K562 (cell line): ENCODE measurements at regions not wholly inside any gene's neighbourhood (a gene's known extent, or its start where the extent isn't known, plus 50 kb on each side); places are given as distances from the start of the nearest gene placed in this dataset.

Experiments
- POLR2AphosphoS5 ChIP-seq: IDR thresholded peaks from 2 replicates; pipeline ENCODE4 v1.6.1; 2011; ENCODE audit warnings: mild to moderate bottlenecking, low read depth, low read length, moderate library complexity; ENCODE audit not compliant: control insufficient read depth, insufficient read depth
- ZKSCAN1 ChIP-seq: fragments of 150-350 bp; IDR thresholded peaks from 2 replicates; pipeline ENCODE4 v1.6.1; 2016; ENCODE audit warnings: low read depth, low read length
- ZNF175 ChIP-seq: fragments of 200-800 bp; sonication (Bioruptor generic); IDR thresholded peaks from 2 replicates; pipeline ENCODE4 v1.6.1; 2016; ENCODE audit warnings: low read depth, mild to moderate bottlenecking, missing genetic modification characterization, missing compliant biosample characterization
- TF ChIP-seq, protein P1 (sequence below): fragments of 450-650 bp; IDR thresholded peaks from 2 replicates; pipeline ENCODE4 v1.7.1; 2018; ENCODE audit warnings: mild to moderate bottlenecking, low read depth; ENCODE audit not compliant: partially characterized antibody
- TF ChIP-seq, protein P2 (sequence below), 3 experiments: IDR thresholded peaks in 2 of 3; conservative IDR thresholded peaks in 1 of 3; 2 replicates each; pipeline ENCODE4 v1.5.1; 2011 to 2012; ENCODE audit warnings: low read length in 3 of 3, mild to moderate bottlenecking in 3 of 3, control low read depth in 2 of 3, improper control_type of control experiment in 1 of 3, inconsistent platforms in 1 of 3, low read depth in 1 of 3, mixed read lengths in 1 of 3, moderate library complexity in 1 of 3; ENCODE audit not compliant: insufficient read depth in 2 of 3
- TF ChIP-seq, protein P3 (sequence below): sonication (generic); formaldehyde crosslinking; IDR thresholded peaks from 2 replicates; pipeline ENCODE4 v1.8.1; 2023; ENCODE audit warnings: mild to moderate bottlenecking, missing genetic modification reagents
- TF ChIP-seq, protein P4 (sequence below): fragments of 150-350 bp; IDR thresholded peaks from 2 replicates; pipeline ENCODE4 v1.6.1; 2014; ENCODE audit warnings: low read depth, mild to moderate bottlenecking, low read length, borderline replicate concordance

DNA sequence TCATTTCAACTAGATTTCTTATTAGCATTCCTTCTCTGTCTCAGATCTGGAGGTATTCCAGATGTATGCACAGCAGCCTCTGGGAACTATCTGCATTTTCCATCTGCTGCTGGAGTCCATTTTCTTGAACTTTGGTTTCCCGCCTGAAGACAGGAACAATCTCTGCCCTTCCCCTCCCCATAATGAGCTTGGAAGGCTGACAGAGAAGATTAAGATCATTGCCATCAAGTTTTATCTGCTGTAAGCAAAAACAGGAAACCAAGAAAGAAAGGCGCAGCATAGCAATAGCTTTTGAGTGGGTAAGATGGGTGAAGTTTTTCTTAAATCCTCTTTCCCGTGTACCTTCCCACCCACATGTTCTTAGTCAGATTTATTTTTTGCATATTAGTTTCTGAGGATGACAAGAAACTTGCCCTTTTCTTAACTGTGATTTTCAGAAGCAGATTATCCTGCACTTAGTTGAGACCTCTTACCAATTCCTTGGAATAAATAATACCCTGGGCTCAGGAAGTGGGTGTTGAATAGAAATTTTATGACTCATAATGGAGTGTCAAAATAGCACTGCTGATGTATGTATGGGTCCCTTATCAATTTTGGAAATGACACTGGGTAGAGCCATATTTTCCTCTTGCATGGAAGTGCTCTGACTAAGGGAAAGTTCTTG lies 78.3 kb downstream of the CT47B1 start:
- TF ChIP-seq ZKSCAN1 (no peak), ZNF175 (CRISPR knock-in tag) (no peak), POLR2AphosphoS5 (no peak)
- TF ChIP-seq, protein P1, sequence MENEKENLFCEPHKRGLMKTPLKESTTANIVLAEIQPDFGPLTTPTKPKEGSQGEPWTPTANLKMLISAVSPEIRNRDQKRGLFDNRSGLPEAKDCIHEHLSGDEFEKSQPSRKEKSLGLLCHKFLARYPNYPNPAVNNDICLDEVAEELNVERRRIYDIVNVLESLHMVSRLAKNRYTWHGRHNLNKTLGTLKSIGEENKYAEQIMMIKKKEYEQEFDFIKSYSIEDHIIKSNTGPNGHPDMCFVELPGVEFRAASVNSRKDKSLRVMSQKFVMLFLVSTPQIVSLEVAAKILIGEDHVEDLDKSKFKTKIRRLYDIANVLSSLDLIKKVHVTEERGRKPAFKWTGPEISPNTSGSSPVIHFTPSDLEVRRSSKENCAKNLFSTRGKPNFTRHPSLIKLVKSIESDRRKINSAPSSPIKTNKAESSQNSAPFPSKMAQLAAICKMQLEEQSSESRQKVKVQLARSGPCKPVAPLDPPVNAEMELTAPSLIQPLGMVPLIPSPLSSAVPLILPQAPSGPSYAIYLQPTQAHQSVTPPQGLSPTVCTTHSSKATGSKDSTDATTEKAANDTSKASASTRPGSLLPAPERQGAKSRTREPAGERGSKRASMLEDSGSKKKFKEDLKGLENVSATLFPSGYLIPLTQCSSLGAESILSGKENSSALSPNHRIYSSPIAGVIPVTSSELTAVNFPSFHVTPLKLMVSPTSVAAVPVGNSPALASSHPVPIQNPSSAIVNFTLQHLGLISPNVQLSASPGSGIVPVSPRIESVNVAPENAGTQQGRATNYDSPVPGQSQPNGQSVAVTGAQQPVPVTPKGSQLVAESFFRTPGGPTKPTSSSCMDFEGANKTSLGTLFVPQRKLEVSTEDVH, result no peak
- TF ChIP-seq, protein P2, sequence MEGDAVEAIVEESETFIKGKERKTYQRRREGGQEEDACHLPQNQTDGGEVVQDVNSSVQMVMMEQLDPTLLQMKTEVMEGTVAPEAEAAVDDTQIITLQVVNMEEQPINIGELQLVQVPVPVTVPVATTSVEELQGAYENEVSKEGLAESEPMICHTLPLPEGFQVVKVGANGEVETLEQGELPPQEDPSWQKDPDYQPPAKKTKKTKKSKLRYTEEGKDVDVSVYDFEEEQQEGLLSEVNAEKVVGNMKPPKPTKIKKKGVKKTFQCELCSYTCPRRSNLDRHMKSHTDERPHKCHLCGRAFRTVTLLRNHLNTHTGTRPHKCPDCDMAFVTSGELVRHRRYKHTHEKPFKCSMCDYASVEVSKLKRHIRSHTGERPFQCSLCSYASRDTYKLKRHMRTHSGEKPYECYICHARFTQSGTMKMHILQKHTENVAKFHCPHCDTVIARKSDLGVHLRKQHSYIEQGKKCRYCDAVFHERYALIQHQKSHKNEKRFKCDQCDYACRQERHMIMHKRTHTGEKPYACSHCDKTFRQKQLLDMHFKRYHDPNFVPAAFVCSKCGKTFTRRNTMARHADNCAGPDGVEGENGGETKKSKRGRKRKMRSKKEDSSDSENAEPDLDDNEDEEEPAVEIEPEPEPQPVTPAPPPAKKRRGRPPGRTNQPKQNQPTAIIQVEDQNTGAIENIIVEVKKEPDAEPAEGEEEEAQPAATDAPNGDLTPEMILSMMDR (IDR thresholded peaks at IDR 0.05 in 2 of 3, conservative IDR thresholded peaks at IDR 0.05 in 1 of 3; ENCODE audit: insufficient read depth in 2 of 3, low read depth in 1 of 3, low read length in 3 of 3), result no peak
- TF ChIP-seq, protein P3, sequence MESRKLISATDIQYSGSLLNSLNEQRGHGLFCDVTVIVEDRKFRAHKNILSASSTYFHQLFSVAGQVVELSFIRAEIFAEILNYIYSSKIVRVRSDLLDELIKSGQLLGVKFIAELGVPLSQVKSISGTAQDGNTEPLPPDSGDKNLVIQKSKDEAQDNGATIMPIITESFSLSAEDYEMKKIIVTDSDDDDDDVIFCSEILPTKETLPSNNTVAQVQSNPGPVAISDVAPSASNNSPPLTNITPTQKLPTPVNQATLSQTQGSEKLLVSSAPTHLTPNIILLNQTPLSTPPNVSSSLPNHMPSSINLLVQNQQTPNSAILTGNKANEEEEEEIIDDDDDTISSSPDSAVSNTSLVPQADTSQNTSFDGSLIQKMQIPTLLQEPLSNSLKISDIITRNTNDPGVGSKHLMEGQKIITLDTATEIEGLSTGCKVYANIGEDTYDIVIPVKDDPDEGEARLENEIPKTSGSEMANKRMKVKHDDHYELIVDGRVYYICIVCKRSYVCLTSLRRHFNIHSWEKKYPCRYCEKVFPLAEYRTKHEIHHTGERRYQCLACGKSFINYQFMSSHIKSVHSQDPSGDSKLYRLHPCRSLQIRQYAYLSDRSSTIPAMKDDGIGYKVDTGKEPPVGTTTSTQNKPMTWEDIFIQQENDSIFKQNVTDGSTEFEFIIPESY, result no peak
- TF ChIP-seq, protein P4, sequence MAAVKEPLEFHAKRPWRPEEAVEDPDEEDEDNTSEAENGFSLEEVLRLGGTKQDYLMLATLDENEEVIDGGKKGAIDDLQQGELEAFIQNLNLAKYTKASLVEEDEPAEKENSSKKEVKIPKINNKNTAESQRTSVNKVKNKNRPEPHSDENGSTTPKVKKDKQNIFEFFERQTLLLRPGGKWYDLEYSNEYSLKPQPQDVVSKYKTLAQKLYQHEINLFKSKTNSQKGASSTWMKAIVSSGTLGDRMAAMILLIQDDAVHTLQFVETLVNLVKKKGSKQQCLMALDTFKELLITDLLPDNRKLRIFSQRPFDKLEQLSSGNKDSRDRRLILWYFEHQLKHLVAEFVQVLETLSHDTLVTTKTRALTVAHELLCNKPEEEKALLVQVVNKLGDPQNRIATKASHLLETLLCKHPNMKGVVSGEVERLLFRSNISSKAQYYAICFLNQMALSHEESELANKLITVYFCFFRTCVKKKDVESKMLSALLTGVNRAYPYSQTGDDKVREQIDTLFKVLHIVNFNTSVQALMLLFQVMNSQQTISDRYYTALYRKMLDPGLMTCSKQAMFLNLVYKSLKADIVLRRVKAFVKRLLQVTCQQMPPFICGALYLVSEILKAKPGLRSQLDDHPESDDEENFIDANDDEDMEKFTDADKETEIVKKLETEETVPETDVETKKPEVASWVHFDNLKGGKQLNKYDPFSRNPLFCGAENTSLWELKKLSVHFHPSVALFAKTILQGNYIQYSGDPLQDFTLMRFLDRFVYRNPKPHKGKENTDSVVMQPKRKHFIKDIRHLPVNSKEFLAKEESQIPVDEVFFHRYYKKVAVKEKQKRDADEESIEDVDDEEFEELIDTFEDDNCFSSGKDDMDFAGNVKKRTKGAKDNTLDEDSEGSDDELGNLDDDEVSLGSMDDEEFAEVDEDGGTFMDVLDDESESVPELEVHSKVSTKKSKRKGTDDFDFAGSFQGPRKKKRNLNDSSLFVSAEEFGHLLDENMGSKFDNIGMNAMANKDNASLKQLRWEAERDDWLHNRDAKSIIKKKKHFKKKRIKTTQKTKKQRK, result no peak
